ENCODE measurements at regions not wholly inside any gene's neighbourhood (a gene's known extent, or its start where the extent isn't known, plus 50 kb on each side); places are given as distances from the start of the nearest gene placed in this dataset.

DNA sequence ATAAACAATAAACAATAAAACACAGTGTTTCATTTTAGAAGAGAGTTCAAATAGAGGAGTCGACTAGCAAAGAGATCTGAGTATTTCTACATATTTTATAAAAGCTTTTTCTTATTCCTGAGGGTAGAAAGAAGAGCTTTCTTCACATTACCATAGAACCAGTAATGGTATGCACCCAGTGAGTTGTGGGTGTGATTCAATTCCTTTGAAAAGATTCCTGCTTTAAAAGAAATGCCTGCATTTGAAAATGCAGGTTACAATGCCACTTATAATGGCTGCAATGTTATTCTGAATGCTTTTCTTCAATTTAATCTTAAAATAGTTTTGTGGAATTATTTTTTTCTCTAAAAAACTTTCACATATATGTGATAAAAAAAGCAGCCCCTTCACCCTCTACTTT lies 178.1 kb downstream of the CDC14C start:
- Histone ChIP-seq H3K27ac (no peak overlapping the region), H3K9ac (no peak overlapping the region), H3K4me2 (no peak overlapping the region), H3K36me3 (ENCODE audit: insufficient read depth) (no peaks in the 10 kb centered on the region), H3K27me3 (ENCODE audit: insufficient read depth, low read depth) (no peaks in the 10 kb centered on the region), H3K4me3 (IDR thresholded peaks at IDR 0.05; ENCODE audit: insufficient read depth, low read depth, low read length) (no peak overlapping the region), H3K4me1 (ENCODE audit: low read depth, poor library complexity, severe bottlenecking) (no peaks in the 10 kb centered on the region), H2AFZ (ENCODE audit: low read depth) (no peak overlapping the region), H3K79me2 (ENCODE audit: insufficient read depth, low read depth) (no peaks in the 10 kb centered on the region), H4K20me1 (ENCODE audit: insufficient read depth) (no peaks in the 10 kb centered on the region)
- TF ChIP-seq, protein P1, sequence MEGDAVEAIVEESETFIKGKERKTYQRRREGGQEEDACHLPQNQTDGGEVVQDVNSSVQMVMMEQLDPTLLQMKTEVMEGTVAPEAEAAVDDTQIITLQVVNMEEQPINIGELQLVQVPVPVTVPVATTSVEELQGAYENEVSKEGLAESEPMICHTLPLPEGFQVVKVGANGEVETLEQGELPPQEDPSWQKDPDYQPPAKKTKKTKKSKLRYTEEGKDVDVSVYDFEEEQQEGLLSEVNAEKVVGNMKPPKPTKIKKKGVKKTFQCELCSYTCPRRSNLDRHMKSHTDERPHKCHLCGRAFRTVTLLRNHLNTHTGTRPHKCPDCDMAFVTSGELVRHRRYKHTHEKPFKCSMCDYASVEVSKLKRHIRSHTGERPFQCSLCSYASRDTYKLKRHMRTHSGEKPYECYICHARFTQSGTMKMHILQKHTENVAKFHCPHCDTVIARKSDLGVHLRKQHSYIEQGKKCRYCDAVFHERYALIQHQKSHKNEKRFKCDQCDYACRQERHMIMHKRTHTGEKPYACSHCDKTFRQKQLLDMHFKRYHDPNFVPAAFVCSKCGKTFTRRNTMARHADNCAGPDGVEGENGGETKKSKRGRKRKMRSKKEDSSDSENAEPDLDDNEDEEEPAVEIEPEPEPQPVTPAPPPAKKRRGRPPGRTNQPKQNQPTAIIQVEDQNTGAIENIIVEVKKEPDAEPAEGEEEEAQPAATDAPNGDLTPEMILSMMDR (conservative IDR thresholded peaks at IDR 0.05; ENCODE audit: low read depth, low read length) = no peak

DNA sequence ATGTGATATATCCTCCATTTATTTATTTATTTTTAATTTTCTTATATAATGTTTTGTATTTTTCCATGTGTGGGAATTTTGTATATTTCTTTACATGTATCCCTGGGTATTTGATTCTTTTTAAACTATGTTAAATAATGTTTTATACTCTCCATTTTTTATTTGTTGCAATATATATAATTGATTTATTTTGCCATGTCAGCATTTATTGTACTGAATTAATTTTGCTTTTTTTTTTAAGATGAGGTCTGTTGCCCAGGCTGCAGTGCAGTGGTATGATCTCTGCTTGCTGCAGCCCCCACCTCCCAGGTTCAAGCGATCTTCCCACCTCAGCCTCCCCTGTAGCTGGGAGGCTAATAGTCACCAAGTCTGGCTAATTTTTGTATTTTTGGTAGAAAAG lies 187.4 kb downstream of the CDC14C start:
- Histone ChIP-seq H3K79me2 (ENCODE audit: insufficient read depth, low read depth) (no peaks in the 10 kb centered on the region), H3K27me3 (ENCODE audit: insufficient read depth, low read depth) (no peaks in the 10 kb centered on the region), H3K4me1 (ENCODE audit: low read depth, poor library complexity, severe bottlenecking) (no peaks in the 10 kb centered on the region), H3K27ac (no peak overlapping the region), H2AFZ (ENCODE audit: low read depth) (no peak overlapping the region), H4K20me1 (ENCODE audit: insufficient read depth) (no peaks in the 10 kb centered on the region), H3K4me2 (no peak overlapping the region), H3K9ac (no peak overlapping the region), H3K36me3 (ENCODE audit: insufficient read depth) (no peaks in the 10 kb centered on the region), H3K4me3 (IDR thresholded peaks at IDR 0.05; ENCODE audit: insufficient read depth, low read depth, low read length) (no peak overlapping the region)
- TF ChIP-seq, protein P1 (conservative IDR thresholded peaks at IDR 0.05; ENCODE audit: low read depth, low read length) = no peak

DNA sequence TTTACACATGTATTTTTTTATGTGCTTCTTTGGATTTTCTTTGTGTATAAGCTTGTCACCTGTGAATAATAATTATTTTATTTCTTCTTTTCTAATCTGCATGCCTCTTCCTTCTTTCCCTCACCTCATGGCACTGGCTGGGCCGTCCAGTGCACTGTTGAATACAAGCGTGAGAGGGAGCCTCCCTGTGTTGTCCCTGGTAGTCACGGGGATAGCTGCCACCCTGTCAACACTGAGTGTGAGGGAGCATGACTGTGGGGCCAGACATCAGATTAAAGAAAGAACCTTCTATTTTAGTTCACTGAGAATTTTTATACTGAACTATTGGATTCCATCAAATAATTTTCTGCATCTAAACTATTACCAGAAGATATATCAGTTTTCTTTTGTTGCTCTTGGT lies 187.9 kb downstream of the CDC14C start:
- no peaks in the 10 kb centered on the region for H4K20me1 ChIP-seq (ENCODE audit: insufficient read depth)
- no peak overlapping the region for H2AFZ ChIP-seq (ENCODE audit: low read depth)
- no peaks in the 10 kb centered on the region for H3K36me3 ChIP-seq (ENCODE audit: insufficient read depth)
- H3K27ac ChIP-seq = no peak overlapping the region
- no peaks in the 10 kb centered on the region for H3K4me1 ChIP-seq (ENCODE audit: low read depth, poor library complexity, severe bottlenecking)
- H3K4me2 ChIP-seq = no peak overlapping the region
- no peaks in the 10 kb centered on the region for H3K27me3 ChIP-seq (ENCODE audit: insufficient read depth, low read depth)
- TF ChIP-seq, protein P1 (conservative IDR thresholded peaks at IDR 0.05; ENCODE audit: low read depth, low read length) = no peak
- no peak overlapping the region for H3K9ac ChIP-seq
- H3K4me3 ChIP-seq (IDR thresholded peaks at IDR 0.05; ENCODE audit: insufficient read depth, low read depth, low read length) = no peak overlapping the region
- no peaks in the 10 kb centered on the region for H3K79me2 ChIP-seq (ENCODE audit: insufficient read depth, low read depth)

DNA sequence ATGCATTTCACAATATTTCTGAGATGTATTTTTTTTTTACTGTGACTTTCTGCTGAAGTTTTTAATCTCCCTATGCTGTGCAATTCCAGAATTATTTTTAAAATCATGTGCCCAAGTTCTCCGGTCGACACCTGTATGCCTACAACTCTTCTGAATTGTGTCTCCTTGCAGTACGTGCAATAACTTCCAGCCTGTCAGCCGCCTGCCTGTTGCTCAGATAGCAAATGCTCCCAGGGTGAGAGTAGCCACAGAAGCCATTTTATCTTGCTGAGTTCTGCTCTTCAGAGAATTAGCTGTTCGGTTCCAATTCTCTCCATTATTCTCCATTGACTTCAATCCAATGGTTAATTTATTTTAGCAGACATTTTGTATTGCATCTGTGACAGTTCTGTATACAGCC lies 188.3 kb downstream of the CDC14C start:
- no peaks in the 10 kb centered on the region for H3K27me3 ChIP-seq (ENCODE audit: insufficient read depth, low read depth)
- no peak overlapping the region for H3K4me2 ChIP-seq
- H2AFZ ChIP-seq (ENCODE audit: low read depth) = no peak overlapping the region
- H3K27ac ChIP-seq = no peak overlapping the region
- no peak overlapping the region for H3K9ac ChIP-seq
- H3K4me1 ChIP-seq (ENCODE audit: low read depth, poor library complexity, severe bottlenecking) = no peaks in the 10 kb centered on the region
- no peaks in the 10 kb centered on the region for H4K20me1 ChIP-seq (ENCODE audit: insufficient read depth)
- TF ChIP-seq, protein P1 (conservative IDR thresholded peaks at IDR 0.05; ENCODE audit: low read depth, low read length) = no peak
- no peak overlapping the region for H3K4me3 ChIP-seq (IDR thresholded peaks at IDR 0.05; ENCODE audit: insufficient read depth, low read depth, low read length)
- no peaks in the 10 kb centered on the region for H3K36me3 ChIP-seq (ENCODE audit: insufficient read depth)
- H3K79me2 ChIP-seq (ENCODE audit: insufficient read depth, low read depth) = no peaks in the 10 kb centered on the region

- H2AFZ ChIP-seq (ENCODE audit: low read depth) = no peak overlapping the region
Observed at GRCh38 chr7:49119706-49120105, 195.4 kb downstream of the CDC14C start.

More at GRCh38 chr7:49119706-49120105, 195.4 kb downstream of the CDC14C start:
- Histone ChIP-seq H3K27me3 (ENCODE audit: insufficient read depth, low read depth) (no peaks in the 10 kb centered on the region), H4K20me1 (ENCODE audit: insufficient read depth) (no peaks in the 10 kb centered on the region), H3K27ac (no peak overlapping the region), H3K4me2 (no peak overlapping the region), H3K9ac (no peak overlapping the region), H3K36me3 (ENCODE audit: insufficient read depth) (no peaks in the 10 kb centered on the region), H3K4me3 (IDR thresholded peaks at IDR 0.05; ENCODE audit: insufficient read depth, low read depth, low read length) (no peak overlapping the region), H3K79me2 (ENCODE audit: insufficient read depth, low read depth) (no peaks in the 10 kb centered on the region), H3K4me1 (ENCODE audit: low read depth, poor library complexity, severe bottlenecking) (no peaks in the 10 kb centered on the region)
- TF ChIP-seq, protein P1 (conservative IDR thresholded peaks at IDR 0.05; ENCODE audit: low read depth, low read length) = no peak

Measured in KMS-11 (cell line).